GM23338 (cell line): ENCODE measurements at regions not wholly inside any gene's neighbourhood (a gene's known extent, or its start where the extent isn't known, plus 50 kb on each side); places are given as distances from the start of the nearest gene placed in this dataset.

ENCODE experiments used
- ATAC-seq: fragments of 200-7000 bp; cut with Tn5 transposase; 3 replicates; pipeline ENCODE4 v1.9.1; 2020
- DNase-seq: peaks from one replicate; pipeline ENCODE4 v3.0.0-alpha.2; 2015; ENCODE audit warnings: low spot score
- H2AFZ ChIP-seq: fragments of 200-600 bp; sonication (generic); 2 replicates; pipeline ENCODE4 v1.8.0; 2016; ENCODE audit warnings: antibody characterized with exemption, mild to moderate bottlenecking, moderate library complexity
- H3F3A ChIP-seq: fragments of 200-600 bp; sonication (generic); replicated peaks from 2 replicates; pipeline ENCODE4 v1.8.0; 2017; ENCODE audit warnings: antibody characterized with exemption, mixed run types, low read depth
- H3K27ac ChIP-seq: fragments of 200-600 bp; sonication (generic); 2 replicates; pipeline ENCODE4 v1.6.1; 2016; ENCODE audit warnings: low read depth
- H3K27me3 ChIP-seq: fragments of 200-600 bp; sonication (generic); 2 replicates; pipeline ENCODE4 v1.8.0; 2016; ENCODE audit warnings: mild to moderate bottlenecking, mixed run types, moderate library complexity; ENCODE audit not compliant: insufficient read depth
- H3K36me3 ChIP-seq: fragments of 200-600 bp; sonication (generic); 2 replicates; pipeline ENCODE4 v1.8.0; 2016; ENCODE audit warnings: mild to moderate bottlenecking; ENCODE audit not compliant: insufficient read depth
- H3K4me1 ChIP-seq: fragments of 200-600 bp; sonication (generic); 2 replicates; pipeline ENCODE4 v1.8.0; 2016; ENCODE audit warnings: mild to moderate bottlenecking, moderate library complexity; ENCODE audit not compliant: insufficient read depth
- H3K4me2 ChIP-seq: fragments of 200-600 bp; sonication (generic); 2 replicates; pipeline ENCODE4 v1.7.1; 2017; ENCODE audit warnings: mixed run types
- H3K4me3 ChIP-seq: fragments of 200-600 bp; sonication (generic); 2 replicates; pipeline ENCODE4 v1.6.1; 2016; ENCODE audit warnings: mixed run types
- H3K79me2 ChIP-seq: fragments of 200-600 bp; sonication (generic); replicated peaks from 2 replicates; pipeline ENCODE4 v1.8.0; 2017; ENCODE audit warnings: mild to moderate bottlenecking; ENCODE audit not compliant: insufficient read depth
- H3K9me2 ChIP-seq: fragments of 200-600 bp; sonication (generic); 2 replicates; pipeline ENCODE4 v1.8.0; 2017; ENCODE audit not compliant: insufficient read depth
- H4K20me1 ChIP-seq: fragments of 200-600 bp; sonication (generic); replicated peaks from 2 replicates; pipeline ENCODE4 v1.8.0; 2017; ENCODE audit warnings: mild to moderate bottlenecking; ENCODE audit not compliant: insufficient read depth
- H3K27ac Mint-ChIP-seq: 2 replicates; pipeline ENCODE4 v1.8.0; 2020; ENCODE audit warnings: inconsistent platforms, mild to moderate bottlenecking, moderate library complexity, mixed read lengths
- H3K27me3 Mint-ChIP-seq: 3 replicates; pipeline ENCODE4 v1.8.0; 2022; ENCODE audit warnings: low read depth, mild to moderate bottlenecking, moderate library complexity, mixed read lengths, inconsistent platforms; ENCODE audit not compliant: insufficient read depth, poor library complexity
- H3K36me3 Mint-ChIP-seq: 3 replicates; pipeline ENCODE4 v1.8.0; 2021; ENCODE audit warnings: low read depth, mild to moderate bottlenecking, inconsistent platforms, moderate library complexity, mixed read lengths
- H3K4me1 Mint-ChIP-seq: 3 replicates; pipeline ENCODE4 v1.8.0; 2020; ENCODE audit warnings: mild to moderate bottlenecking, inconsistent platforms, mixed read lengths
- H3K4me3 Mint-ChIP-seq: 3 replicates; pipeline ENCODE4 v1.8.0; 2021; ENCODE audit warnings: moderate library complexity, mild to moderate bottlenecking, inconsistent platforms, mixed read lengths
- H3K9me3 Mint-ChIP-seq: 3 replicates; pipeline ENCODE4 v1.8.0; 2020; ENCODE audit warnings: moderate library complexity, mild to moderate bottlenecking, inconsistent platforms, mixed read lengths
- CREB1 ChIP-seq: fragments of 250-450 bp; sonication (Bioruptor Pico); IDR thresholded peaks from 2 replicates; pipeline ENCODE4 v1.5.0; 2020; ENCODE audit warnings: low read depth, mild to moderate bottlenecking, moderate library complexity
- CTCF ChIP-seq, 2 experiments: fragments of 200-600 bp in 1 of 2; sonication (generic) in 1 of 2; conservative IDR thresholded peaks; 2 replicates each; pipeline versions ENCODE4 v1.5.1 to v1.6.1; 2016 to 2017; ENCODE audit warnings: antibody characterized with exemption in 2 of 2, low read depth in 2 of 2, mild to moderate bottlenecking in 2 of 2, moderate library complexity in 1 of 2
- ETS1 ChIP-seq: IDR thresholded peaks from 2 replicates; pipeline ENCODE4 v1.6.1; 2016; ENCODE audit warnings: antibody characterized with exemption
- EZH2 ChIP-seq: fragments of 200-600 bp; sonication (generic); IDR thresholded peaks from one replicate; pipeline ENCODE4 v1.8.0; 2017; ENCODE audit warnings: antibody characterized with exemption, mild to moderate bottlenecking, low read depth; ENCODE audit not compliant: unreplicated experiment
- EZH2phosphoT487 ChIP-seq: fragments of 200-600 bp; sonication (generic); IDR thresholded peaks from one replicate; pipeline ENCODE4 v1.8.1; 2018; ENCODE audit warnings: antibody characterized with exemption; ENCODE audit not compliant: unreplicated experiment
- JUNB ChIP-seq: IDR thresholded peaks from one replicate; pipeline ENCODE4 v1.6.1; 2016; ENCODE audit warnings: antibody characterized with exemption; ENCODE audit not compliant: unreplicated experiment
- NANOG ChIP-seq: IDR thresholded peaks from 2 replicates; pipeline ENCODE4 v1.6.1; 2016; ENCODE audit warnings: antibody characterized with exemption, borderline replicate concordance
- POLR2AphosphoS5 ChIP-seq: IDR thresholded peaks from 2 replicates; pipeline ENCODE4 v1.6.1; 2016; ENCODE audit warnings: antibody characterized with exemption, low read depth
- REST ChIP-seq: IDR thresholded peaks from one replicate; pipeline ENCODE4 v1.6.1; 2018; ENCODE audit warnings: antibody characterized with exemption; ENCODE audit not compliant: unreplicated experiment
- STAT1 ChIP-seq: IDR thresholded peaks from one replicate; pipeline ENCODE4 v1.6.1; 2016; ENCODE audit warnings: antibody characterized with exemption; ENCODE audit not compliant: unreplicated experiment
- ZNF114 ChIP-seq: fragments of 250-450 bp; sonication (Bioruptor Pico); IDR thresholded peaks from 2 replicates; pipeline ENCODE4 v1.5.0; 2020; ENCODE audit warnings: mild to moderate bottlenecking, moderate library complexity
- ZNF331 ChIP-seq: fragments of 250-450 bp; sonication (Bioruptor Pico); IDR thresholded peaks from 2 replicates; pipeline ENCODE4 v1.5.0; 2020; ENCODE audit warnings: low read depth, mild to moderate bottlenecking, moderate library complexity
- ZNF462 ChIP-seq: fragments of 250-450 bp; sonication (Bioruptor Pico); IDR thresholded peaks from 2 replicates; pipeline ENCODE4 v1.5.0; 2020; ENCODE audit warnings: mild to moderate bottlenecking, moderate library complexity

GRCh38 chr2:7819850-7820249 is 862.0 kb upstream of the ID2 start:
- Histone ChIP-seq H3F3A (no peaks in the 10 kb centered on the region), H4K20me1 (no peaks in the 10 kb centered on the region), H3K79me2 (no peaks in the 10 kb centered on the region), H3K4me2 (no peak overlapping the region), H3K27ac (no peak overlapping the region), H3K9me2 (peaks cover 3% of the 10 kb centered on the region), H3K4me1 (0 out of 2 replicates have a peak, but pooled peaks cover 10% of the 10 kb centered on the region), H3K27me3 (no peaks in the 10 kb centered on the region), H3K36me3 (no peaks in the 10 kb centered on the region), H2AFZ (peak overlapping the region; percentile 59), H3K4me3 (no peak overlapping the region)
- H3K36me3 Mint-ChIP-seq: 0 out of 3 replicates have a peak, but pooled peaks cover 3% of the 10 kb centered on the region
- DNase-seq: no peak
- peaks cover 6% of the 10 kb centered on the region for H3K4me1 Mint-ChIP-seq
- no peak overlapping the region for H3K4me3 Mint-ChIP-seq
- peaks cover 2% of the 10 kb centered on the region; the same call in 1 of the 3 replicates for H3K9me3 Mint-ChIP-seq
- no peak overlapping the region for H3K27ac Mint-ChIP-seq
- TF ChIP-seq JUNB (no peak), STAT1 (no peak), POLR2AphosphoS5 (no peak), ZNF462 (no peak), EZH2 (no peak), CTCF (conservative IDR thresholded peaks at IDR 0.05; ENCODE audit: low read depth in 2 of 2) (no peak), EZH2phosphoT487 (no peak), ETS1 (no peak), NANOG (no peak), REST (no peak), CREB1 (CRISPR knock-in tag) (no peak), ZNF331 (CRISPR knock-in tag) (no peak), ZNF114 (CRISPR knock-in tag) (no peak)
- ATAC-seq: no peak
- H3K27me3 Mint-ChIP-seq: no peaks in the 10 kb centered on the region
